ENCODE measurements at regions not wholly inside any gene's neighbourhood (a gene's known extent, or its start where the extent isn't known, plus 50 kb on each side); places are given as distances from the start of the nearest gene placed in this dataset.

DNA sequence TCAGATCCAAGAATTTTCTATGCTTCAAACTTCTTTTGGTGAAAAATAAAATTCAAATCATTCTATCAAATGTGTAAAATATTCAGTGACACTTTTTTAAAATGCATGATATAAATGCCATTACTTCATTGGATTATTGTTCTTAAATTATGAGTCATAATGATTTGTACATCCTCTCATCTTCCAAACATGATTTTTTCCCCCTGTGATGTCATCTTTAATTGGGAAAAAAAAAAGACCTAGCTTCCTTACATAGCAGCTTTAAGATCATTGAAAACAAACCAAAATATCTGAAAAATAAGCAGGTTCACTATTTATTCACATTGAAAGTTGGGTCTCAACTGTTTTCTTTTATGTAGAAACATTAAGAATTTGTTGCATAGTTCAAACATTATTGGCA lies 1549.4 kb downstream of the LRRC4C start:
- in situ Hi-C loops (cut with MboI) = no loop called here
- H3K9me3 ChIP-seq (replicated peaks; ENCODE audit: control insufficient read depth, insufficient read depth, low read depth, low read length) = no peaks in the 10 kb centered on the region
- H3K9me1 ChIP-seq (ENCODE audit: control insufficient read depth, insufficient read depth, low read length) = no peaks in the 10 kb centered on the region
- ChIA-PET CTCF (ENCODE audit: low intra/inter-chr PET ratio) (no interaction called here), POLR2A (no interaction called here)
- H3K4me2 ChIP-seq (ENCODE audit: insufficient read depth, low read length) = no peak overlapping the region
- FAIRE-seq (no peak), ATAC-seq (no peak), DNase-seq (ENCODE audit: extremely low read depth in 1 of 4, low spot score in 3 of 4) (no peak)
- H3K27ac ChIP-seq (ENCODE audit: extremely low read depth, low read depth, low read length) = no peak overlapping the region
- H3K9ac ChIP-seq (ENCODE audit: insufficient read depth in 1 of 2, low read depth in 2 of 2, low read length in 2 of 2) = no peak overlapping the region
- H3K27me3 ChIP-seq (ENCODE audit: control insufficient read depth in 2 of 2, insufficient read depth in 2 of 2, low read length in 2 of 2) = no peaks in the 10 kb centered on the region
- no peak for TF ChIP-seq CEBPG (CRISPR knock-in tag; IDR thresholded peaks at IDR 0.05)
- TF ChIP-seq CEBPG (tag; conservative IDR thresholded peaks at IDR 0.05 in 1 of 2, IDR thresholded peaks at IDR 0.05 in 1 of 2) = no peak
- TF ChIP-seq KAT8 (IDR thresholded peaks at IDR 0.05; ENCODE audit: low read depth) = no peak
- no peak for TF ChIP-seq TAF7 (tag; IDR thresholded peaks at IDR 0.05)
- no peak overlapping the region for H3K4me3 ChIP-seq
- intact Hi-C loops (cut with micrococcal nuclease) = no loop called here
- H4K20me1 ChIP-seq (replicated peaks; ENCODE audit: control insufficient read depth, insufficient read depth, low read length) = no peaks in the 10 kb centered on the region
- no TSS peak for BruUV-seq (replicated peaks)
- H3K4me1 ChIP-seq (replicated peaks in 1 of 2; ENCODE audit: control insufficient read depth in 2 of 2, insufficient read depth in 2 of 2, low read length in 2 of 2) = no peaks in the 10 kb centered on the region
- H3K79me2 ChIP-seq (ENCODE audit: control insufficient read depth, insufficient read depth, low read length) = no peaks in the 10 kb centered on the region
- no peaks in the 10 kb centered on the region for H3K36me3 ChIP-seq (ENCODE audit: control insufficient read depth, insufficient read depth, low read length)
- H2AFZ ChIP-seq (ENCODE audit: low read depth, low read length) = no peak overlapping the region

- Histone ChIP-seq H3K4me2 (ENCODE audit: insufficient read depth, low read length) (no peak overlapping the region), H3K27me3 (ENCODE audit: control insufficient read depth in 2 of 2, insufficient read depth in 2 of 2, low read length in 2 of 2) (no peaks in the 10 kb centered on the region), H3K9me1 (ENCODE audit: control insufficient read depth, insufficient read depth, low read length) (no peaks in the 10 kb centered on the region), H4K20me1 (replicated peaks; ENCODE audit: control insufficient read depth, insufficient read depth, low read length) (no peaks in the 10 kb centered on the region), H3K9ac (ENCODE audit: insufficient read depth in 1 of 2, low read depth in 2 of 2, low read length in 2 of 2) (no peak overlapping the region), H3K36me3 (ENCODE audit: control insufficient read depth, insufficient read depth, low read length) (no peaks in the 10 kb centered on the region), H2AFZ (ENCODE audit: low read depth, low read length) (no peak overlapping the region), H3K27ac (ENCODE audit: extremely low read depth, low read depth, low read length) (no peak overlapping the region), H3K9me3 (replicated peaks; ENCODE audit: control insufficient read depth, insufficient read depth, low read depth, low read length) (no peaks in the 10 kb centered on the region), H3K79me2 (ENCODE audit: control insufficient read depth, insufficient read depth, low read length) (no peaks in the 10 kb centered on the region), H3K4me3 (no peak overlapping the region), H3K4me1 (replicated peaks in 1 of 2; ENCODE audit: control insufficient read depth in 2 of 2, insufficient read depth in 2 of 2, low read length in 2 of 2) (no peaks in the 10 kb centered on the region)
- DNase-seq (ENCODE audit: extremely low read depth in 1 of 4, low spot score in 3 of 4) (no peak), FAIRE-seq (no peak), ATAC-seq (no peak)
- intact Hi-C loops (cut with micrococcal nuclease) (no loop called here), in situ Hi-C loops (cut with MboI) (no loop called here)
- ChIA-PET CTCF (ENCODE audit: low intra/inter-chr PET ratio) (no interaction called here), POLR2A (no interaction called here)
- no TSS peak for BruUV-seq (replicated peaks)
- 4% methylated on average over 3 of the region's 3 CpGs for WGBS (ENCODE audit: insufficient coverage, low coverage, missing lambda C conversion rate)
- TF ChIP-seq HNRNPLL (IDR thresholded peaks at IDR 0.05; ENCODE audit: low read depth, low read length, poor library complexity, severe bottlenecking) (no peak), NR0B1 (IDR thresholded peaks at IDR 0.05; ENCODE audit: partially characterized antibody) (no peak), RBM17 (IDR thresholded peaks at IDR 0.05; ENCODE audit: borderline replicate concordance, low read depth, low read length) (no peak), E2F3 (CRISPR knock-in tag; IDR thresholded peaks at IDR 0.05) (no peak), ZNF668 (CRISPR knock-in tag; IDR thresholded peaks at IDR 0.05) (no peak), CEBPZ (IDR thresholded peaks at IDR 0.05; ENCODE audit: borderline replicate concordance, low read depth, low read length) (no peak), ZNF655 (CRISPR knock-in tag; IDR thresholded peaks at IDR 0.05) (no peak), SIN3B (IDR thresholded peaks at IDR 0.05; ENCODE audit: low read depth) (no peak)
These were observed 1598.5 kb downstream of the LRRC4C start for GRCh38 chr11:39860931-39861330.
